ENCODE measurements at regions not wholly inside any gene's neighbourhood (a gene's known extent, or its start where the extent isn't known, plus 50 kb on each side); places are given as distances from the start of the nearest gene placed in this dataset.

- Histone ChIP-seq H3K27me3 (ENCODE audit: insufficient read depth) (no peaks in the 10 kb centered on the region), H2AFZ (no peak overlapping the region), H3K4me3 (no peak overlapping the region), H4K20me1 (replicated peaks; ENCODE audit: insufficient read depth) (no peaks in the 10 kb centered on the region), H3K79me2 (replicated peaks; ENCODE audit: insufficient read depth) (no peaks in the 10 kb centered on the region), H3K9me2 (ENCODE audit: insufficient read depth) (no peaks in the 10 kb centered on the region), H3K27ac (ENCODE audit: low read depth) (no peak overlapping the region), H3K4me1 (ENCODE audit: insufficient read depth) (peaks cover 35% of the 10 kb centered on the region), H3F3A (replicated peaks; ENCODE audit: low read depth) (no peaks in the 10 kb centered on the region), H3K36me3 (ENCODE audit: insufficient read depth) (no peaks in the 10 kb centered on the region), H3K4me2 (no peak overlapping the region)
- Mint-ChIP-seq H3K27me3 (ENCODE audit: insufficient read depth, low read depth, poor library complexity) (peaks cover 1% of the 10 kb centered on the region), H3K27ac (no peak overlapping the region), H3K36me3 (ENCODE audit: low read depth) (no peaks in the 10 kb centered on the region), H3K9me3 (no peaks in the 10 kb centered on the region), H3K4me3 (no peak overlapping the region), H3K4me1 (peaks cover 44% of the 10 kb centered on the region)
- ATAC-seq, result no peak
- DNase-seq (ENCODE audit: low spot score), result no peak
- TF ChIP-seq ZNF114 (CRISPR knock-in tag; IDR thresholded peaks at IDR 0.05) (no peak), EZH2phosphoT487 (IDR thresholded peaks at IDR 0.05; ENCODE audit: unreplicated experiment) (no peak), POLR2AphosphoS5 (IDR thresholded peaks at IDR 0.05; ENCODE audit: low read depth) (no peak), REST (IDR thresholded peaks at IDR 0.05; ENCODE audit: unreplicated experiment) (no peak)
Observed at GRCh38 chrX:140343226-140343868, 161.5 kb downstream of the SOX3 start.

- ATAC-seq (peak; percentile 55), DNase-seq (ENCODE audit: low spot score) (peak; percentile 38)
- H3K9me2 ChIP-seq (ENCODE audit: insufficient read depth), result no peaks in the 10 kb centered on the region
- Mint-ChIP-seq H3K4me3 (no peak overlapping the region), H3K4me1 (peaks cover 40% of the 10 kb centered on the region), H3K27ac (peak overlapping the region; percentile 83), H3K27me3 (ENCODE audit: insufficient read depth, low read depth, poor library complexity) (peaks cover under 1% of the 10 kb centered on the region), H3K9me3 (no peaks in the 10 kb centered on the region), H3K36me3 (ENCODE audit: low read depth) (no peaks in the 10 kb centered on the region)
- no peaks in the 10 kb centered on the region for H4K20me1 ChIP-seq (replicated peaks; ENCODE audit: insufficient read depth)
- no peaks in the 10 kb centered on the region for H3K27me3 ChIP-seq (ENCODE audit: insufficient read depth)
- peaks cover 35% of the 10 kb centered on the region for H3K4me1 ChIP-seq (ENCODE audit: insufficient read depth)
- no peak overlapping the region for H3K4me3 ChIP-seq
- H3K4me2 ChIP-seq, result no peak overlapping the region
- no peaks in the 10 kb centered on the region for H3K36me3 ChIP-seq (ENCODE audit: insufficient read depth)
- H3K79me2 ChIP-seq (replicated peaks; ENCODE audit: insufficient read depth), result no peaks in the 10 kb centered on the region
- no peak overlapping the region for H2AFZ ChIP-seq
- no peak overlapping the region for H3K27ac ChIP-seq (ENCODE audit: low read depth)
- no peaks in the 10 kb centered on the region for H3F3A ChIP-seq (replicated peaks; ENCODE audit: low read depth)
- TF ChIP-seq EZH2 (IDR thresholded peaks at IDR 0.05; ENCODE audit: low read depth, unreplicated experiment) (no peak), ZNF114 (CRISPR knock-in tag; IDR thresholded peaks at IDR 0.05) (no peak), JUNB (IDR thresholded peaks at IDR 0.05; ENCODE audit: unreplicated experiment) (no peak), ZNF331 (CRISPR knock-in tag; IDR thresholded peaks at IDR 0.05; ENCODE audit: low read depth) (no peak), POLR2AphosphoS5 (IDR thresholded peaks at IDR 0.05; ENCODE audit: low read depth) (no peak), EZH2phosphoT487 (IDR thresholded peaks at IDR 0.05; ENCODE audit: unreplicated experiment) (no peak), ETS1 (IDR thresholded peaks at IDR 0.05) (no peak), CTCF (conservative IDR thresholded peaks at IDR 0.05; ENCODE audit: low read depth in 2 of 2) (no peak), CREB1 (CRISPR knock-in tag; IDR thresholded peaks at IDR 0.05; ENCODE audit: low read depth) (no peak), NANOG (IDR thresholded peaks at IDR 0.05; ENCODE audit: borderline replicate concordance) (no peak)
Observed at GRCh38 chrX:140342410-140342809, 162.5 kb downstream of the SOX3 start.

Data from GM23338 (cell line).